Upper lobe of left lung (tissue), 4 donors: ENCODE measurements at regions not wholly inside any gene's neighbourhood (a gene's known extent, or its start where the extent isn't known, plus 50 kb on each side); places are given as distances from the start of the nearest gene placed in this dataset.

Experiments
- POLR2A ChIP-seq, 4 donors: fragments of 450-650 bp; IDR thresholded peaks; one replicate each; pipeline ENCODE4 v1.5.1; 2016 to 2017; ENCODE audit warnings: antibody characterized with exemption in 4 of 4, mild to moderate bottlenecking in 2 of 4
- POLR2AphosphoS5 ChIP-seq, 2 donors: sonication (generic); formaldehyde crosslinking; IDR thresholded peaks; one replicate each; pipeline ENCODE4 v1.5.1; 2017; ENCODE audit warnings: antibody characterized with exemption in 2 of 2
- TF ChIP-seq, protein P1 (sequence below), 6 experiments: fragments of 450-650 bp in 4 of 6; fragments of 200-600 bp in 2 of 6; sonication (generic) in 2 of 6; IDR thresholded peaks; one replicate each; pipeline ENCODE4 v1.5.1; 2016 to 2019; ENCODE audit warnings: antibody characterized with exemption in 6 of 6

DNA sequence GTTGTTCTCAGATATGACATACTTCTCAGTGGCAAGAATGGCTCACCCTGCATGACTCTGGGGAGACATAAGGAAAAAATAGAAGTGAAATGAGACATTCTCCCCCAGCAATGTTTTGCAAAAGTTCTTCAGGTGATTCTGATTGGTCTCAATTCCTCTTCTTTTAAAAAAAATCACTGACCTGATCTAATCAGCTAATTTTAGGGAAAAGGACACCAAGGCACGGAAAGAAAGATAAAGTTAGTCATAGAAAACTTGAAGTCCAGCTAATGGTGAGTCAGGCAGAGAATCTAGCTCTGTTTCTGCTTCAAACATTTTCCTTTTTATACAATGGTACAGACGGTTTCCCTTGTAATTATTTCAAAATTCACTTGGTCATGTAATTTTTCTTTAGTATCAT is 1018.9 kb upstream of the ARRDC3 start:
- no peak for TF ChIP-seq POLR2AphosphoS5 (IDR thresholded peaks at IDR 0.05)
- TF ChIP-seq POLR2A (IDR thresholded peaks at IDR 0.05), result no peak
- TF ChIP-seq, protein P1, sequence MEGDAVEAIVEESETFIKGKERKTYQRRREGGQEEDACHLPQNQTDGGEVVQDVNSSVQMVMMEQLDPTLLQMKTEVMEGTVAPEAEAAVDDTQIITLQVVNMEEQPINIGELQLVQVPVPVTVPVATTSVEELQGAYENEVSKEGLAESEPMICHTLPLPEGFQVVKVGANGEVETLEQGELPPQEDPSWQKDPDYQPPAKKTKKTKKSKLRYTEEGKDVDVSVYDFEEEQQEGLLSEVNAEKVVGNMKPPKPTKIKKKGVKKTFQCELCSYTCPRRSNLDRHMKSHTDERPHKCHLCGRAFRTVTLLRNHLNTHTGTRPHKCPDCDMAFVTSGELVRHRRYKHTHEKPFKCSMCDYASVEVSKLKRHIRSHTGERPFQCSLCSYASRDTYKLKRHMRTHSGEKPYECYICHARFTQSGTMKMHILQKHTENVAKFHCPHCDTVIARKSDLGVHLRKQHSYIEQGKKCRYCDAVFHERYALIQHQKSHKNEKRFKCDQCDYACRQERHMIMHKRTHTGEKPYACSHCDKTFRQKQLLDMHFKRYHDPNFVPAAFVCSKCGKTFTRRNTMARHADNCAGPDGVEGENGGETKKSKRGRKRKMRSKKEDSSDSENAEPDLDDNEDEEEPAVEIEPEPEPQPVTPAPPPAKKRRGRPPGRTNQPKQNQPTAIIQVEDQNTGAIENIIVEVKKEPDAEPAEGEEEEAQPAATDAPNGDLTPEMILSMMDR (IDR thresholded peaks at IDR 0.05), result no peak
